SK-N-SH (cell line): ENCODE measurements at regions not wholly inside any gene's neighbourhood (a gene's known extent, or its start where the extent isn't known, plus 50 kb on each side); places are given as distances from the start of the nearest gene placed in this dataset.

Experiments used
- CTCF ChIP-seq: fragments of 200-600 bp; sonication (generic); IDR thresholded peaks from 2 replicates; pipeline ENCODE4 v1.6.1; 2017; ENCODE audit warnings: antibody characterized with exemption, mild to moderate bottlenecking, moderate library complexity
- REST ChIP-seq: IDR thresholded peaks from 2 replicates; pipeline ENCODE4 v1.6.1; 2012; ENCODE audit warnings: mild to moderate bottlenecking, low read depth, low read length, moderate library complexity
- YY1 ChIP-seq: IDR thresholded peaks from 2 replicates; pipeline ENCODE4 v1.4.0; 2012; ENCODE audit warnings: low read depth, mild to moderate bottlenecking

GRCh38 chr10:9535744-9536143 is 1481.3 kb downstream of the GATA3 start:
- TF ChIP-seq CTCF (no peak), YY1 (no peak), REST (no peak)
